ENCODE measurements at regions not wholly inside any gene's neighbourhood (a gene's known extent, or its start where the extent isn't known, plus 50 kb on each side); places are given as distances from the start of the nearest gene placed in this dataset.

- no peak for DNase-seq (ENCODE audit: low spot score in 2 of 2)
- no peaks in the 10 kb centered on the region for H3K27me3 ChIP-seq
- intact Hi-C loops (cut with DNase I; ENCODE audit: low total_unique reads): no loop called here
- H3K27ac ChIP-seq: no peak overlapping the region
- H3K4me3 ChIP-seq: no peak overlapping the region
- H3K9me3 ChIP-seq: no peaks in the 10 kb centered on the region
- no peaks in the 10 kb centered on the region for H3K4me1 ChIP-seq
- TF ChIP-seq POLR2AphosphoS5 (IDR thresholded peaks at IDR 0.05): no peak
- no peak for TF ChIP-seq CTCF (IDR thresholded peaks at IDR 0.05)
- TF ChIP-seq POLR2A (IDR thresholded peaks at IDR 0.05): no peak
- no peaks in the 10 kb centered on the region for H3K36me3 ChIP-seq
Measured at GRCh38 chr14:80364816-80365215, 153.5 kb upstream of the DIO2 start.

GRCh38 chr14:80364274-80364673 lies 153.0 kb upstream of the DIO2 start:
- Histone ChIP-seq H3K27ac (no peak overlapping the region), H3K9me3 (no peaks in the 10 kb centered on the region), H3K4me3 (no peak overlapping the region), H3K4me1 (no peaks in the 10 kb centered on the region), H3K27me3 (no peaks in the 10 kb centered on the region), H3K36me3 (no peaks in the 10 kb centered on the region)
- no peak for DNase-seq (ENCODE audit: low spot score in 2 of 2)
- intact Hi-C loops (cut with DNase I; ENCODE audit: low total_unique reads): no loop called here
- TF ChIP-seq POLR2AphosphoS5 (IDR thresholded peaks at IDR 0.05) (no peak), CTCF (IDR thresholded peaks at IDR 0.05) (no peak)

DNA sequence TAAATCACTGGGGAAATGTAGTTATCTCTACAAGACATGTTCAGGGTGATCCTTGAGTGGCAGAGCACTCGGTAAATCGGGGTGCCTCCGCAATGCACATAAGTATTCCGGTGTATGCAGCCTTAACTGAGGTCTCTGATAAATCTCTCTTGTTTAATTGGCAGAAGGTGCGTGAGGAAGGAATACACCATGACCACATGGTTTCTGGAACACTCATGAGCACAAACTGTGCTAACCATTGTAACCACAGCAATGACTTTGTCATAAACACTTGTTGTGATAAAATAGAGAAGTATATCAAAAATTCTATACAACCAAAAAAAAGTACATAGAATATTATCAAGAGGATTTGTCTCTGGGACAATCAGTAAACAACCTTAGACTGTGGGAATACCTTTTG lies 146.8 kb upstream of the DIO2 start:
- Histone ChIP-seq H3K4me1 (no peaks in the 10 kb centered on the region), H3K4me3 (no peak overlapping the region), H3K36me3 (no peaks in the 10 kb centered on the region), H3K27ac (no peak overlapping the region), H3K27me3 (no peaks in the 10 kb centered on the region), H3K9me3 (no peaks in the 10 kb centered on the region)
- no peak for DNase-seq (ENCODE audit: low spot score in 2 of 2)
- TF ChIP-seq CTCF (IDR thresholded peaks at IDR 0.05) (no peak), POLR2A (IDR thresholded peaks at IDR 0.05) (no peak), POLR2AphosphoS5 (IDR thresholded peaks at IDR 0.05) (no peak)
- intact Hi-C loops (cut with DNase I; ENCODE audit: low total_unique reads): no loop called here

DNA sequence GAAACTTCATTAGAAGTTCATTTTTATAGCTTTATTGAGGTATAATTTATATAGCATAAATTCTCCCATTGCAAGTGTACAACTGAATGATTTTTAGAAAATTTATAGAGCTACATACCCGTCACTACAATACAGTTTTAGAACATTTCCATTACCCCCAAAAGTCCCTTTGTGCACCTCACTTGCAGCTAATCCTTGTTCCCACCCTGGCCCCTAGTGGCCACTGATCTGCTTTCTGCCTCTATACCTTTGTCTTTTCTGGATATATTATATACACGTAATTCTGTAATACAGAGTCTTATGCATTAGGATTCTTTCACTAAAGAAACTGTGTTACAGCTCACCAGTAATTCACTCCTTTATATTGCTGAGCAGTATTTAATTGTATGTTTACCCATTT lies 145.1 kb upstream of the DIO2 start:
- intact Hi-C loops (cut with DNase I; ENCODE audit: low total_unique reads): no loop called here

More for the DNA sequence above, 145.1 kb upstream of the DIO2 start:
- Histone ChIP-seq H3K4me1 (no peaks in the 10 kb centered on the region), H3K4me3 (no peak overlapping the region), H3K36me3 (no peaks in the 10 kb centered on the region), H3K27ac (no peak overlapping the region), H3K27me3 (no peaks in the 10 kb centered on the region), H3K9me3 (no peaks in the 10 kb centered on the region)
- TF ChIP-seq POLR2A (IDR thresholded peaks at IDR 0.05): no peak
- TF ChIP-seq POLR2AphosphoS5 (IDR thresholded peaks at IDR 0.05): no peak
- TF ChIP-seq CTCF (IDR thresholded peaks at IDR 0.05): no peak
- DNase-seq (ENCODE audit: low spot score in 2 of 2): no peak

Measured in breast epithelium (tissue), 4 donors.